Hepatocyte (in vitro differentiated cells): ENCODE measurements at regions not wholly inside any gene's neighbourhood (a gene's known extent, or its start where the extent isn't known, plus 50 kb on each side); places are given as distances from the start of the nearest gene placed in this dataset.

Experiments
- DNase-seq: peaks from one replicate; pipeline ENCODE4 v3.0.0-alpha.2; 2016; ENCODE audit warnings: low spot score
- H2AFZ ChIP-seq: fragments of 200-600 bp; sonication (generic); 2 replicates; pipeline ENCODE4 v1.6.0; 2016; ENCODE audit warnings: antibody characterized with exemption, mild to moderate bottlenecking
- H3K27ac ChIP-seq: fragments of 200-600 bp; sonication (generic); 2 replicates; pipeline ENCODE4 v1.5.1; 2016; ENCODE audit warnings: mild to moderate bottlenecking
- H3K27me3 ChIP-seq: fragments of 200-600 bp; sonication (generic); 2 replicates; pipeline ENCODE4 v1.6.1; 2016
- H3K36me3 ChIP-seq: fragments of 200-600 bp; sonication (generic); replicated peaks from 2 replicates; pipeline ENCODE4 v1.5.1; 2016; ENCODE audit warnings: low read depth; ENCODE audit not compliant: insufficient read depth
- H3K4me1 ChIP-seq: fragments of 200-600 bp; sonication (generic); 2 replicates; pipeline ENCODE4 v1.5.1; 2016; ENCODE audit warnings: mild to moderate bottlenecking, moderate library complexity; ENCODE audit not compliant: insufficient read depth
- H3K4me2 ChIP-seq: fragments of 200-600 bp; sonication (generic); 2 replicates; pipeline ENCODE4 v1.6.0; 2016
- H3K4me3 ChIP-seq: fragments of 200-600 bp; sonication (generic); 2 replicates; pipeline ENCODE4 v1.5.1; 2016; ENCODE audit warnings: mild to moderate bottlenecking
- H3K79me2 ChIP-seq: fragments of 200-600 bp; sonication (generic); 2 replicates; pipeline ENCODE4 v1.6.0; 2017; ENCODE audit warnings: mild to moderate bottlenecking
- H3K9me2 ChIP-seq: fragments of 200-600 bp; sonication (generic); replicated peaks from 2 replicates; pipeline ENCODE4 v1.6.0; 2017; ENCODE audit warnings: mild to moderate bottlenecking; ENCODE audit not compliant: insufficient read depth
- H3K9me3 ChIP-seq: fragments of 200-600 bp; sonication (generic); 2 replicates; pipeline ENCODE4 v1.5.1; 2016; ENCODE audit warnings: low read depth, mild to moderate bottlenecking
- H4K20me1 ChIP-seq: fragments of 200-600 bp; sonication (generic); 2 replicates; pipeline ENCODE4 v1.6.0; 2016; ENCODE audit warnings: mild to moderate bottlenecking; ENCODE audit not compliant: insufficient read depth, poor library complexity, severe bottlenecking
- EZH2 ChIP-seq: fragments of 200-600 bp; sonication (generic); IDR thresholded peaks from 2 replicates; pipeline ENCODE4 v1.6.1; 2016; ENCODE audit warnings: antibody characterized with exemption, mild to moderate bottlenecking, borderline replicate concordance
- EZH2phosphoT487 ChIP-seq: fragments of 200-600 bp; sonication (generic); IDR thresholded peaks from one replicate; pipeline ENCODE4 v1.6.1; 2018; ENCODE audit warnings: antibody characterized with exemption, mild to moderate bottlenecking, low read depth, moderate library complexity; ENCODE audit not compliant: unreplicated experiment, severe bottlenecking
- WGBS: methylation state at CpG from one replicate; pipeline ENCODE4 v1.1.6; 2016; ENCODE audit warnings: low lambda C conversion rate; ENCODE audit errors: missing lambda C conversion rate; 5-methylcytosine and 5-hydroxymethylcytosine counted together
- TF ChIP-seq, protein P1 (sequence below): fragments of 200-600 bp; sonication (generic); IDR thresholded peaks from 2 replicates; pipeline ENCODE4 v1.5.1; 2016; ENCODE audit warnings: antibody characterized with exemption, mild to moderate bottlenecking; ENCODE audit not compliant: poor library complexity

DNA sequence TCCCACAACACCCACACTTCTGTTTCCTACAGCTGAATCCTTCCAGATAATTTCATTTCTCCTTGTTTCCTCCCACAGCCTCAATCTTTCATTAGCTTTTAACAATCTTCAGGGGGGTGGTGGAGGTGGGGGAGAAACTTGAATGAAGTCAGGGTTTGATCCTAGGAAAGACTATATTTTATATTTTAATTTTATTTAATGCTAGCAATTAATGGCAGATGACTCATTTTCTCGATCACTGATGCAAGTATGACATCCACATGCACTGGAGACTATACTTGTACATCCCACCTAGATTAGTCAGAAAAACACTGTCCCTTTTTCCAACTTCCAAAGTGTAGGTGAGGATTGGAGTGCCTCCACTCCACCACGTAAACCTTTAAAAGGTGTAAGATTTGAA lies 1181.3 kb upstream of the AUTS2 start:
- no peaks in the 10 kb centered on the region for H3K79me2 ChIP-seq
- no peaks in the 10 kb centered on the region for H3K4me1 ChIP-seq
- no peak overlapping the region for H3K4me3 ChIP-seq
- H3K9me3 ChIP-seq = no peaks in the 10 kb centered on the region
- no peak for TF ChIP-seq EZH2
- TF ChIP-seq, protein P1, sequence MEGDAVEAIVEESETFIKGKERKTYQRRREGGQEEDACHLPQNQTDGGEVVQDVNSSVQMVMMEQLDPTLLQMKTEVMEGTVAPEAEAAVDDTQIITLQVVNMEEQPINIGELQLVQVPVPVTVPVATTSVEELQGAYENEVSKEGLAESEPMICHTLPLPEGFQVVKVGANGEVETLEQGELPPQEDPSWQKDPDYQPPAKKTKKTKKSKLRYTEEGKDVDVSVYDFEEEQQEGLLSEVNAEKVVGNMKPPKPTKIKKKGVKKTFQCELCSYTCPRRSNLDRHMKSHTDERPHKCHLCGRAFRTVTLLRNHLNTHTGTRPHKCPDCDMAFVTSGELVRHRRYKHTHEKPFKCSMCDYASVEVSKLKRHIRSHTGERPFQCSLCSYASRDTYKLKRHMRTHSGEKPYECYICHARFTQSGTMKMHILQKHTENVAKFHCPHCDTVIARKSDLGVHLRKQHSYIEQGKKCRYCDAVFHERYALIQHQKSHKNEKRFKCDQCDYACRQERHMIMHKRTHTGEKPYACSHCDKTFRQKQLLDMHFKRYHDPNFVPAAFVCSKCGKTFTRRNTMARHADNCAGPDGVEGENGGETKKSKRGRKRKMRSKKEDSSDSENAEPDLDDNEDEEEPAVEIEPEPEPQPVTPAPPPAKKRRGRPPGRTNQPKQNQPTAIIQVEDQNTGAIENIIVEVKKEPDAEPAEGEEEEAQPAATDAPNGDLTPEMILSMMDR = no peak
- no peaks in the 10 kb centered on the region for H3K36me3 ChIP-seq
- no peak overlapping the region for H3K27ac ChIP-seq
- no peaks in the 10 kb centered on the region for H4K20me1 ChIP-seq
- 91% methylated on average over 2 of the region's 2 CpGs for WGBS
- no peaks in the 10 kb centered on the region for H3K9me2 ChIP-seq
- H3K4me2 ChIP-seq = no peak overlapping the region
- H2AFZ ChIP-seq = no peak overlapping the region
- H3K27me3 ChIP-seq = no peaks in the 10 kb centered on the region
- DNase-seq = no peak

DNA sequence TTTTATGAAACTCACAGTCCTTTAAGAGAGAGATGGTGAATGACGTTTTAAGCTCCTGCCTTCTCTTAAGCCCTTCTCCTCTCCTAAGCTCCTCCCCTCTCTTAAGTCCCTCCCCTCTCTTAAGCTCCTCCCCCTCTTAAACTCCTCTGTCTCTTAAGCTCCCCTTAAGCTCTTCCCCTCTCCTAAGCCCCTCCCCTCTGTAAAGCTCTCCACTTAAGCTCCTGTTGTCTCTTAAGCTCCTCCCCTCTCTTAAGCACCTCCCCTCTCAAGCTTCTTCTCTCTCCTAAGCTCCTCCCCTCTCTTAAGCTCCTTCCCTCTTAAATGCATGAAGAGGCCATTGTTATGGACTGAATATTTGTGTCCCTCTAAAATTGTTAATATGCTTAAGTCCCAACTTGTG lies 1180.6 kb upstream of the AUTS2 start:
- Histone ChIP-seq H2AFZ (no peak overlapping the region), H3K27me3 (no peaks in the 10 kb centered on the region), H3K4me1 (no peaks in the 10 kb centered on the region), H4K20me1 (no peaks in the 10 kb centered on the region), H3K9me3 (no peaks in the 10 kb centered on the region), H3K36me3 (no peaks in the 10 kb centered on the region), H3K4me3 (no peak overlapping the region), H3K27ac (no peak overlapping the region), H3K9me2 (no peaks in the 10 kb centered on the region), H3K79me2 (no peaks in the 10 kb centered on the region), H3K4me2 (no peak overlapping the region)
- no peak for DNase-seq
- WGBS = 77% methylated on average over 1 of the region's 1 CpG
- TF ChIP-seq EZH2phosphoT487 = no peak
- TF ChIP-seq, protein P1 = no peak

DNA sequence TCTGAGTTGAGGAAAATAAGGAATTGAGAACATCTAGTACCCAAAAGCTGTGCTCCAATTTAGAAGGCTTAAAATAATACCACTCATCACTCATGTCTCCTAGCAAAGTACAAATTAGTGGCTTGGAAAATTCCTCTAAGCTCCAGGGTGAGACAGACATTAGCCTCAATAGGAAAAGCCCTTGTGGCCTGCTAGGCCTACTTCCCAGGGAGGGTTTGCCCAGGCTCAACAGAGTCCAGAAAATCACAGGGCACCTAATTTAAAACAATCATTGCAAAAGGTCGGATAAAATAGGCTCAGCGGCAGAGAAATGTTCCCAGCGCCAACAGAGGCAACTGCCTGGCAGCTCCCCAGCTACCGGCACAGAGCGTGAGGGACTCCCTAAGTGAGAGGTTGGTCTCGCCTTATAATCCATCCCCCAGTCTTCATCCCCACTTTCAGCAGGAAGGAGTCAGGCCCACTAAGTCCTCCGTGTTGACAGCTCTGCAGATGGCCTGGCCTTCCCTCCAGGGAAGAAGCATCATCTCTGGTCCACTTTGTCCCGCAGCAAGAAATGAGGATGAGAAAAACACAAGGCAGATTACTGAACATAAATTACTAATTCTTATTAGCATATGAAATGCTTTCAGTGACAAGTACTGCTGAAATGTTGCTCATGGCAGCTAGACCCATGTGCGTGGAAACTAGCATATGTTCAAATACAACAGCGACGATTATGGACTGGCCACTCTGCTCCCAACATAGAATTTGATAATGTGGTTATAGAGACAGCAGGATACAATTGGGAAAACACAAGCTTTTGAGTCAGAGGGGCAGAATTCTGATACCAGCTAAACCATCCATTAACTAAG lies 1177.7 kb upstream of the AUTS2 start:
- H3K4me2 ChIP-seq = no peak overlapping the region
- TF ChIP-seq EZH2 (no peak), EZH2phosphoT487 (no peak)
- TF ChIP-seq, protein P1 = no peak
- H4K20me1 ChIP-seq = no peaks in the 10 kb centered on the region
- peaks cover 12% of the 10 kb centered on the region for H3K4me1 ChIP-seq
- no peaks in the 10 kb centered on the region for H3K36me3 ChIP-seq
- no peaks in the 10 kb centered on the region for H3K9me3 ChIP-seq
- H3K27me3 ChIP-seq = no peaks in the 10 kb centered on the region
- no peaks in the 10 kb centered on the region for H3K79me2 ChIP-seq
- H3K27ac ChIP-seq = no peak overlapping the region
- no peak overlapping the region for H2AFZ ChIP-seq
- WGBS = 95% methylated on average over 11 of the region's 11 CpGs
- no peak for DNase-seq
- H3K9me2 ChIP-seq = no peaks in the 10 kb centered on the region
- H3K4me3 ChIP-seq = no peak overlapping the region

DNA sequence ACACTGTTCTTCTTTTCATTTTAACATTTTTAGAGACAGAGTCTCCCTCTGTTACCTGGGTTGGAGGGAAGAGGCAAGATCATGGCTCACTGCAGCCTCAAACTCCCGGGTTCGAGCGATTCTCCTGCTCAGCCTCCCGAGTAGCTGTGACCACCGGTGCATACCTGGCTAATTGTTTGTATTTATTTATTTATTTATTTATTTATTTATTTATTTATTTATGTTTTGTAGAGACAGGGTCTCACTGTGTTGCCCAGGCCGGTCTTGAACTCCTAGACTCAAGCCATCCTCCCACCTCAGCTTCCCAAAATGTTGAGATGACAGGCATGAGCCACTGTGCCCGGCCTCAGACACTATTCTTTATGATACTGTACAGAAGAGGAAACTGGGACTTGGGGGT lies 1176.6 kb upstream of the AUTS2 start:
- Histone ChIP-seq H3K4me3 (no peak overlapping the region), H3K9me3 (no peaks in the 10 kb centered on the region), H3K27ac (no peak overlapping the region), H3K4me1 (peaks cover 12% of the 10 kb centered on the region), H3K9me2 (no peaks in the 10 kb centered on the region), H3K36me3 (no peaks in the 10 kb centered on the region), H2AFZ (no peak overlapping the region), H3K27me3 (no peaks in the 10 kb centered on the region), H3K4me2 (no peak overlapping the region), H4K20me1 (no peaks in the 10 kb centered on the region), H3K79me2 (no peaks in the 10 kb centered on the region)
- WGBS = 96% methylated on average over 7 of the region's 7 CpGs
- DNase-seq = no peak
- TF ChIP-seq, protein P1 = no peak
- TF ChIP-seq EZH2phosphoT487 (no peak), EZH2 (no peak)
